NCI-H226 (cell line): ENCODE measurements at regions not wholly inside any gene's neighbourhood (a gene's known extent, or its start where the extent isn't known, plus 50 kb on each side); places are given as distances from the start of the nearest gene placed in this dataset.
A peak's percentile ranks its signal among the peaks of the same experiment; 100 is the strongest.

Experiments
- DNase-seq: peaks from one replicate; pipeline ENCODE4 v3.0.0-alpha.2; 2015

DNA sequence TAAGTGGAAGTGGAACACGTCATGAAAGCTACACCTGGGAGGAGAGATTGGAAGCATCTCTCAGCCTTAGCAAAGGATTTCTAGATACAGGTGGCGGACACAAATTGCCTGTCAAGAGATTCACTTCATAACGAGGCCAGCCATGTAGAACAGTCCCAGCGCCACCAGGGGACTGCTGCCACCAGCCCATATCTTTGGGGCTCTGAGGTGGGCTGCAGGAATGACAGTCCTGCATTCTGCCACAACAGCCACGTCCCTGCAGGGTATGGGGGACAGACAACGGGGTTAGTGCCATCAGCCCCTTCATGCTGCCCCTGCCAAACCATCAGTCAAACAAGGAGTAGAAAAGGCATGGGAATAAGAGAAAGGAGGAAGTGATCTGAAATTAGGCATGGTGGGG lies 81.2 kb upstream of the SASH1 start:
- no peak for DNase-seq

DNA sequence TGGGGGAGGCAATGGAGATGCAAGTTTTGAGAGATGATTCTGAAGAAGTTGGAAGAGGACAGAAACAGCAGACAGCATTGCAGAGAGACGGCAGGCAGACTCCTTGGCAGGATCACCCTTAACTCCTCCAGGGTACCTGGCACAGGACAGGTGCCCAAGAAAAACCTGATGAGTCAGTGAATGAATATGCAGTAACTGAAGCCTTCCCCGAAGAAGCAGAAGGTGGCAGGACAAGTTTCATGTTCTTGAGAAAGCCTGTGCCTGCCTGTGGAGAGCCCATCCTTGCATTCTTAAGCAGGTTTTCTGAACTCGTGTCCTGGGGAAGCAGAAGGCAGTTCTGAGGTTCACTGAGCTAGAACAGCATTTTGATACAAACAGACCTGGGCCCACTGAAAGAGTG lies 79.6 kb upstream of the SASH1 start:
- peak; percentile 61 for DNase-seq

DNA sequence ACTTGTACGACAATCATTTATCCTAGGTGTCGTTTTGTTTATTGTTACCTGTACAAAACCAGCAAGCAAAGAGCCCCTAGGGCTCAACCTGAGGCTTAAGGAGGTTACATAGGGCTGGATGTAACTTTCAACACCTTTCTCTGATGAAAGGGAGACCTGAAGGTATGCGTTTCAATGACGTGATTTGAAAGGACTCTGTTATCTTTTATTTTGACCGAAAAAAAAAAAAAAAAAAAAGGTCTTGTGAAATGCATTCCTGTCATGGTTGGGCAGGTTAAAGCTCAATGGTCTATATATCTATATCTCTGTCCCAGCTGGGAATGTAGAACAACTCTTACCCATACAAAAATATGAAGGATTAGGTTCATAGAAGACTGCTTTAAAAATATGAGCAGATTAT lies 78.7 kb upstream of the SASH1 start:
- DNase-seq, result peak; percentile 73

DNA sequence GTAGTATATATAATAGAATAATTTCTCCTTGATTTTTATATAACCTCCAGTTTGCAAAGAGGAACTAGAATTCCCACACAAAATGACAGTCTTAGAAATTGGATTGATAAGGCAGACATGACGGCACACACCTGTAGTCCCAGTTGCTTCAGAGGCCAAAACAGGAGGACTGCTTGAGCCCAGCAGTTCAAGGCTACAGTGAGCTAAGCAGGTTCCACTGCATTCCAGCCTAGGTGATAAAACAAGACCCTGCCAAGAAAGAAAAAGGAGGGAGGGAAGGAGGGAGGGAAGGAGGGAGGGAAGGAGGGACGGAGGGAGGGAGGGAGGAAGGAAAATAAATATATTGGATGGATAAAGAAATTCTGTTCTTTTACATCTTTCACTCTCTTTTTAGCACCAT lies 77.6 kb upstream of the SASH1 start:
- no peak for DNase-seq

DNA sequence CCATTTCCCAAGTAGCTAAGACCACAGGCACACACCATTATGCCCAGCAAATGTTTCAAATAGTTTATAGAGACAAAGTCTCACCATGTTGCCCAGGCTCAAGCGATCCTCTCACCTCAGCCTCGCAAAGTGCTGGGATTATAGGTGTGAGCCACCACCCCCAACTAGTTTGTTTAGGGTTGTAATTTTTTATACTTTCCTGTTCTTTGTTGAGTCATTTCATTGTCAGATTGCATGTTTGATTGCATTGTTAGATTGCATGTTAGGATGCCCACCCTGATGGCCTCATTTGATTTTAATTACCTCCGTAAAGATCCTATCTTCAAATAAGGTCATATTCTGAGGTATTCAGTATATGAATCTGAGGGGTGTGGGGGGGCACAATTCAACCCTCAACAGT lies 73.3 kb upstream of the SASH1 start:
- no peak for DNase-seq

DNA sequence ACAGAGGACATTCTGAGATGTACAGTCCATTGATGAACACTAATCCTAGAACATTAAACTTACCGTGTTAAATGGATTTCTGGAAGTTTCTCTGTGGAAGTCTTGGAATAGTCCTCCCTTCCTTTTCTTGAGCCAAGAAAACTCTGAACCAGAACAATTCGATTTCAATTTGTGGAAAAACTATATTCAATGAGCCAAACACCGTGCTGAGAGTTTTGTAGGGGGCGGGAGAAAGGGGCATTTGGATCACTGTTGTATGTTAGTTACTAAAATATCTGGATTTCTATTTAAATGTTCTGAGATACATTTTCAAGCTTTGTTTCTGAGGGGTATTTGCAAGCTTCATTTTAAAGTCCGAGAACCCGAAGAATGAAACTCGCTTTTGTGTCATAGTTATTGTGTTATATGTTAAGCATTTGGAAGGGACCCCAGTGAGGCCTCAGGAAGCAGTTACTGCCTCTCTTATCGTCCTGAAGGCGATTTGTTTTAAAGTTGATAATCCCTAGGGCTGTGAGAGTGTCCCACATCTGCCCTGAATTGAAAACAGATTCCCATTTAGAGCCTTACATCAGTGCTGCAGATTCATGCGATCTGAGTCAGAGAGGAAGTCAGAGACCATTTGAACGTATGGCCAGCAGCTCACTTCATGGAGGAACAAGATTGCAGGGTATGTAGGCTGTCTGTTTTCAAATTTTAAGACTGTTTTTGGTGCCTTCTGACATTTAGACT lies 70.8 kb upstream of the SASH1 start:
- DNase-seq, result peak; percentile 62

DNA sequence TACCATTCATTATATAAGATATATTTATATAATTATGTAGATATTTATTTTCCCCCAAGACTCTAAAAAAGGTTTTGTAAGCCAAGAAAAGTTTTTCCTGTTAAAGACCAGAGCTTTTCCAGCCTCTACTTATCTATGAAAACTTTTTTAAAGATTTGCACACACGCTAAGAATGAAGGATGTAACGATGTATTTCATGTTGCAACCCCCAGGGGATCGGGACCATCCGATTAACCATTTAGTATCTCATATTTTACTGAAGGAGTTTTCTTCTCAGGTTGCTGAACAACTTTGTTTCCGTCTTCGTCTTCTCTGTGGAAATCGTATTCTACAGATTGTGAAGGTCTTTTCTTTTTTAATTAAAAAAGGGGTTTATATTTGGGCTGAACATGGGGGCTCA lies 70.0 kb upstream of the SASH1 start:
- DNase-seq, result no peak

DNA sequence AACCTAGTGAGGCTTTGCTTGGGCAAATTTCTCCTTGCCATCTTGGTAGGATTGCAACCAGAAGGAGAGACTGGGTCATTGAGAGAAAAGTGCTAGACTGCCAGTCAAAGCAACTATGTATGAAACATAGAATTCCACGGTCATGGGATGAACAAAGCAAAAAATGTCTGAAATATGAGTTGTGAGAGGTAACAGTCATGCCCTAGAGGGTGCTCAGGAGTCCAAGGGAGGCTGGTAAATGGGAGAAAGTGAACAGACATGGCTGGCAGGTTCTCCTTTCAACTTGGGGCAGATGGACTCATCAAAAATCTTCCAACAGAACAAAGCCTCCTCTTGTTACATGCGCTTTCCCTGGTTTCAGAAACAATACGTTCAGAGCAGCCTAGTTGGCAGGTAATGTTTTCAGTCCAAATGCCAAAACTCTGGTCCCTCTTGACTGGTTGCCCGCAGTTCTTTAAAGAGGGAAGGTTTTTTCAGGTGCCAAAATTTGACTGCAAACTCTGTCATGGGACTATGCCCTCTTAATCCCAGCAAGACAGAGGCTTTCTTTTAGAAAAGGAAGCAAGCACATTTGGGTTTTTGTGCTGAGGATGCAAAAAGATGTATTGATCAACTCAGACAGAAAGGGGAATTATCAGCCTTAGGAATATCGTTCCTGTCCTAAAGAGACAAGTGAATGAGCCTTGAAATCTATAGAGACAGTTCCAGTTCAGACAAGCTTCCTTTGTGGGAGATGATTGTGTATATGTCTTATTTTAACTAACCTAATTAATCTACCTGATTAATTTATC lies 68.5 kb upstream of the SASH1 start:
- DNase-seq, result no peak

DNA sequence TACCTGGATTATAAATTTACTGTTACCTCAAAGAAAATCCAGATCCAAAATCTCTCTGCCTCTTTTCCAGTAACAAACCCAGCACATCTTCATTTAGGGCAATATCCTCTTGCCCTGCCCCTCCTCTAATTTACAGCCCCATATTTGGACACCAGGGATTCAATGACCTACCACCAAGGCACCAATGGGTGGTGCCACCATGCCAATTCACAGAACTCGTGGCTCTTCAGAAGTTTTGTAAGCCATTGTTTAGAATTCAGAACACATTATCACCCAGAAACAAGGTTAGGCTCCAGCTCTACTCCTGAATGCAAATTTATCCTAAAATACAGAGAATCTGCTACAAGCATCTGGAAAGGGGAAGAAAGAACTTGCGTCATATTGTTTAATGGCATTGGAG lies 67.8 kb upstream of the SASH1 start:
- no peak for DNase-seq

DNA sequence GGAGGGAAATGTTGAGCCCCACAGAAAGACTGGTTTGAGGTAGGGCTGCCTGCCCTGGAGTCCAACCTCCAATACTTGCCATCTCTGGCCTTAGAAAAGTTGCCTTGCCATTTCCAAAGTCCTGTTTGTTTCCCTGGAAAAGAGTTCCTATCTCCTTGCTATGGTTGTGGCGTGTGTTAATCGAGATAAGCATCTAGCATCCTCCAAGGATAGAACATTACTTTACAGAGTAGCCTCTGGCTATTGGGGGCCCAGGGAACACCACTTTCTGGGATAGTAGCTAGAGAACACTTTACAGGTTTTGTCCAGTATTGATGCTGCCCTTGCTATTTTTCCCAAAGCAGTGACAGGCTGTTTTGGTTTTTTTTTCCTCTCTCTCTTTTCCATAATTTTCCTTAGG lies 57.4 kb upstream of the SASH1 start:
- no peak for DNase-seq

DNA sequence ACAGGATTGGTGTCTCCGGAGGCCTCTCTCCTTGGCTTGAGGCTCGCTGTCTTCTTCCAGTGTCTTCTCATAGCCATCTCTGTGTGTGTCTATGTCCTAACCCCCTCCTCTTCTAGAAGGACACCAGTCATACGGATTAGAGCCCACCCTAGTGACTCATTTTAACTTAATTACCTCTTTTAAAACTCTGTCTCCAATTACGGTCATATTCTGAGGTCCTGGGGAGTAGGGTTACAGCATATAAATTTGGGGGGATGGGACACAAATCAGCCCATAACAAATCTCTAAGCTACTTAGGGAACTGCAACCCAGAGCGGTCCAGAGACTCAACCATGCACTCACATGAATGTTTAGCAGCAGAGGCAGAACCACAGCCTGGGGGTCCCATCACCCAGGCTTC lies 56.1 kb upstream of the SASH1 start:
- DNase-seq, result no peak

DNA sequence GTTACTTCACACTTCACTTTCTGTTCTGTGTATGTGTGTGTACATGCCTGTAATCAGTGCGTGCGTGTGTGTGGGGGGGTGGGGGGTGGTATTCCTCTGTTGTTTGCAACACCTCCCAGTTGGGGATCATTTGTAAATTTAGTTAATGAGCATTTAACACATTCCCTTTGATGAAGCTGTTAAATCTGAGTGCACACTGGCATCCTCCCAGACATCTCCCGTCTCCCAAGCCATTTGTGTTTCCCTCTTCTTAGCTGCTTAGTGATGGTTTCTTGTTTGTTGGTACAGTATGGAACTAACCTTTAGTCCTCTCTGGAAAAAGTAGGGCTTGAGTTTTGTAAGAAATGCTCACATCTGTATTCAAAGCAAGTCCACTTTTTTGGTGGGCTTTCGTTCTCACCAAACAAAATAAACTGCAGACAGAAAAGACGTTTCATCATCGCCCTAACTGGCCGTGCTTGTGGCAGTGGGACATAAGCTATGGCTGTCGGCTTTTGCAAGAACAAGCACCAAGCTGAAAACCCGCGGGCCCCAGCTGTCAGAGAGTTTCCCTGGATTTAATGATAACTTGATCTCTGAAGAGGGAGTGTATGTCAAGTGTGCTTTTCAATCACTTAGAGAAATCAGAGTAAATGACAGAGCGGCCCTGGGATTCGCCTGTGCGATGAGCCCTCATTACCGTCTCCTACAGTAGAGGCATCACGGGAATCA lies 54.9 kb upstream of the SASH1 start:
- DNase-seq, result no peak

DNA sequence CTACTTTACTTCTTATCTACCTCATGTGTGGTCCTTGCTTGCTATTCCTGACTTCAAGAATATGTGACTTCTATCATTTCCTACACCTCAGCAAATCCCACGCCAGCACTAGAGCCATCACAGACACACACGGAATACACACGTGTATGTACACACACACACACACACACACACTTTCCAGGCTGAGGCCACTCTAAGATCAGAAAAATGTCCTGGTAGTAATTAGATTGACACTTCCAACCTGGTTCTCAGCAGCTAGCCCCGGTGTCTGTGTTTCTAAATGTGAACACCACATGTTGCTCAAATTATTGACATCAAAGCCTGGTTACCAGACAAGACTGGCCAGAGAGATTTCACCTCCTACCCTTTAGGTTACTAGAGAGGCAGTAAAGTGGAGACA lies 54.1 kb upstream of the SASH1 start:
- no peak for DNase-seq

DNA sequence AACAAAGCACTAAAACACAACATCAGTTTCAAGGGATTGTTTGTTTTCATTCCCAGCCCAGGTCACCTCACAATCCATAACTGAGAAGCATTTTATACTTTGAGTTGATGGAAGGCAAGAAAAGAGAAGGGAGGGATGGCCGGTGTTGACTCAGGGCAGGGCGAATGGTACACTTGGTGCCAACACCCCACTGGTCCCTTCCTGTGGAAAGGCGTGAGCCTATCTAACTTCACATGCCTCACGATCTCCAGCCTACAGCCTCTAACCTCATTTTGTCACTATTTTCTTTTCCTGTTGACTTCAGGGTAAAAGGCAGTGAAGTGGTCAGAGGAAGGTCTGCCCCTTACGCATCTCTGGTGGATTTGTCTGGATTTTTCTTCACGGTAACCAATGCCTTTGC lies 53.5 kb upstream of the SASH1 start:
- DNase-seq, result no peak

DNA sequence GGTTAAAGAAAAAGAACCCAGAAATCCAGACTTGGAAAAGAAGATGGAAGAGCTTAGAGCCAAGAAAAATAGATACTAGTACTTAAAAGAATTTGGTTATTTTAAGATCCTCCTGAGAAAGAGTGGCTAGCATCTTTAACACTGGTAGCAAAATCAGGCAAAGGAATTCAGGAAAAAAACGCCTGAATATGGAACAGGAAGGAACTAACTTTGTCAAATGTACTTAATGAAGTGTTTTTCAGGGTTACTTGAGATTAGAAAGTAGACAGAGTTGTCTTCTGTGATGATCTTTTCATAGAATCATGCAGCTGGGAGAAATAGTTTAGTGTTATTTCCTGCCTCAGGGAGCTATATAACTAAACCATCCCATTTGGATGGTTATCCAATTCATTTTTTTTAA lies 50.8 kb upstream of the SASH1 start:
- DNase-seq, result no peak
